SK-N-MC (cell line): ENCODE measurements at regions not wholly inside any gene's neighbourhood (a gene's known extent, or its start where the extent isn't known, plus 50 kb on each side); places are given as distances from the start of the nearest gene placed in this dataset.

Source experiments
- EZH2 ChIP-seq: fragments of 200-600 bp; sonication (generic); IDR thresholded peaks from one replicate; pipeline ENCODE4 v1.6.1; 2017; ENCODE audit warnings: antibody characterized with exemption
- POLR2AphosphoS5 ChIP-seq: IDR thresholded peaks from 2 replicates; pipeline ENCODE4 v1.6.1; 2012; ENCODE audit warnings: mild to moderate bottlenecking, low read depth, low read length, borderline replicate concordance

GRCh38 chr4:33931026-33931425, 2313.3 kb downstream of the ARAP2 start:
- TF ChIP-seq EZH2 (no peak), POLR2AphosphoS5 (no peak)
